ENCODE measurements at regions not wholly inside any gene's neighbourhood (a gene's known extent, or its start where the extent isn't known, plus 50 kb on each side); places are given as distances from the start of the nearest gene placed in this dataset.
"Not testable (repeated sequence)": the region's sequence is repeated elsewhere in the genome, so short reads cannot be mapped to it uniquely, and the experiment has no call there.

GRCh38 chr10:57321400-57321854 is 946.3 kb downstream of the IPMK start:
- TF ChIP-seq CTCF (IDR thresholded peaks at IDR 0.05); USF2 (IDR thresholded peaks at IDR 0.05; ENCODE audit: borderline replicate concordance, low read depth, low read length); EP300 (IDR thresholded peaks at IDR 0.05; ENCODE audit: borderline replicate concordance in 1 of 2, low read depth in 1 of 2, low read length in 1 of 2); POLR2AphosphoS5 (IDR thresholded peaks at IDR 0.05; ENCODE audit: low read depth, low read length); RXRA (IDR thresholded peaks at IDR 0.05; ENCODE audit: borderline replicate concordance, low read depth); MAX (IDR thresholded peaks at IDR 0.05; ENCODE audit: low read depth); PBX3 (IDR thresholded peaks at IDR 0.05); TAF1 (IDR thresholded peaks at IDR 0.05; ENCODE audit: borderline replicate concordance, low read depth, low read length); RAD21 (IDR thresholded peaks at IDR 0.05; ENCODE audit: low read length); NRF1 (IDR thresholded peaks at IDR 0.05; ENCODE audit: low read depth, low read length); ZBTB33 (IDR thresholded peaks at IDR 0.05; ENCODE audit: borderline replicate concordance, low read depth); MXI1 (IDR thresholded peaks at IDR 0.05; ENCODE audit: low read depth, low read length): not testable (repeated sequence)
